ENCODE measurements at regions not wholly inside any gene's neighbourhood (a gene's known extent, or its start where the extent isn't known, plus 50 kb on each side); places are given as distances from the start of the nearest gene placed in this dataset.

DNA sequence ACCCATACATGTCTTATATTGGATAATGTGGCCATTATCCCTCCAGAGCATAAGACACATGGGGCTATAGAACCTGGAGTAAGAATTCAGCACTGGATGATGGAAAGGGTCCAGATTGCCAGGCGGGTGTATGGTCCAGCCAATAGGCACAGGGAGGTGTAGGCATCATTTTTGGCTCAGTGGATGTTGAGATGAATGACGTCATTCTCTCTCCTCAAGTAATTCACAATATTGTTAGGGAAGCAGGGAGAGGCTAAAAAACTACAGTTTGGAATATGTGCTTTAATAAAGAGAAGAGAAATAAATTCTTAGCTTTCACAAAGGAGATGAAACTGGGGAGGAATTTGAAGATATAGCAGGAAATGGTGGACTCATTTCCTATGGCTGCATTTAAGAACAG is 461.1 kb upstream of the GOT2 start:
- DNase-seq (ENCODE audit: low read depth) = no peak
- TF ChIP-seq, protein P1, sequence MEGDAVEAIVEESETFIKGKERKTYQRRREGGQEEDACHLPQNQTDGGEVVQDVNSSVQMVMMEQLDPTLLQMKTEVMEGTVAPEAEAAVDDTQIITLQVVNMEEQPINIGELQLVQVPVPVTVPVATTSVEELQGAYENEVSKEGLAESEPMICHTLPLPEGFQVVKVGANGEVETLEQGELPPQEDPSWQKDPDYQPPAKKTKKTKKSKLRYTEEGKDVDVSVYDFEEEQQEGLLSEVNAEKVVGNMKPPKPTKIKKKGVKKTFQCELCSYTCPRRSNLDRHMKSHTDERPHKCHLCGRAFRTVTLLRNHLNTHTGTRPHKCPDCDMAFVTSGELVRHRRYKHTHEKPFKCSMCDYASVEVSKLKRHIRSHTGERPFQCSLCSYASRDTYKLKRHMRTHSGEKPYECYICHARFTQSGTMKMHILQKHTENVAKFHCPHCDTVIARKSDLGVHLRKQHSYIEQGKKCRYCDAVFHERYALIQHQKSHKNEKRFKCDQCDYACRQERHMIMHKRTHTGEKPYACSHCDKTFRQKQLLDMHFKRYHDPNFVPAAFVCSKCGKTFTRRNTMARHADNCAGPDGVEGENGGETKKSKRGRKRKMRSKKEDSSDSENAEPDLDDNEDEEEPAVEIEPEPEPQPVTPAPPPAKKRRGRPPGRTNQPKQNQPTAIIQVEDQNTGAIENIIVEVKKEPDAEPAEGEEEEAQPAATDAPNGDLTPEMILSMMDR (IDR thresholded peaks at IDR 0.05; ENCODE audit: control insufficient read depth, extremely low read depth, insufficient read depth) = no peak
- no peak overlapping the region for H3K4me3 ChIP-seq (ENCODE audit: low read depth, low read length)

DNA sequence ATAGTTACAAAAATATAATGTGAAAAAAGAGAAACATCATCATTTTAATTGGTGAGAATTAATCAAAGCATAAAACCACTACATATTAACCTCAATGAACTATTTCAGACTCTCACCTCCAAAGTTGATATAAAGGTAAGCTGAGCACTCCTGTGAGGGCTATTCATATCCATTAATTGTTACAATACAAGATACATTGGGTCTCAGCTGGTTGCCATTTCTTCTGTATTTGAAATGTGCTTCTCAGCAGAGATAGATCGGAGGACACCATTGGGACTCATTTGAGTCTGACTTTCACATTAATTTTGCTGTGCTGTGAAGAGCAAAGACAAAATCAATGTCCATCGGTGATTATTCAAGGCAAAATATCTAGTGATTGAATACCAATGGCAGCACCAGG is 459.5 kb upstream of the GOT2 start:
- H3K4me3 ChIP-seq (ENCODE audit: low read depth, low read length) = no peak overlapping the region
- no peak for DNase-seq (ENCODE audit: low read depth)
- TF ChIP-seq, protein P1 (IDR thresholded peaks at IDR 0.05; ENCODE audit: control insufficient read depth, extremely low read depth, insufficient read depth) = no peak

DNA sequence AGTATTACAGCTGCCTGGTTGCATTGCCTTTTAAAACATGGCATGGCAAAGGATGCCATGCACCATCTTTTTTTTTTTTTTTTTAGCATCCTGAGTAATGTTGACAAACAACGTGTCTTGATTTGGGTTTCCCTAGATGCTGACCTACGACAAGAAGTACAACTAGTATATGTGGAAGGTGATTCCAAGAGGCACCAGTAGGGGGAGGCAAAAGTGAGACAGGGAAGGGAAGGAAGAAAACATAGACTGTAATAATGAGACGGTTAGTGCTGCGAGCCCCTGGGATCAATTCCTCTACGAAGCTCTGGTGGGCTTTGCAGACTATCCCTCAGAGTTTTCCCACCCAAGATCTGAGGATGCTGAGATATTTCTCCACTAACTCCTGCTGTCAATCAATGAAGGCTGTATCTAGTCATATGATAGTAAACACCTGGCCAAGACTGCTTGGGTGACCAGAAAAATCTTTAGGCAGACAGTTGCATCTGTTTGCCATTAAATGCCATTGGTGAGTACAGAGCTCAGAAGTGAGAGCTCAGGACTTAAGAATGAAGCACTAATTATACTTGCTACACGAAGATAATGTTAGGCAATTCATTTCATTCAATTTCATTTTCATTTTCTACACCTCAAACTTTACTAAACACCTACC is 458.6 kb upstream of the GOT2 start:
- DNase-seq (ENCODE audit: low read depth) = no peak
- TF ChIP-seq, protein P1 (IDR thresholded peaks at IDR 0.05; ENCODE audit: control insufficient read depth, extremely low read depth, insufficient read depth) = peak; percentile 63
- H3K4me3 ChIP-seq (ENCODE audit: low read depth, low read length) = no peak overlapping the region

DNA sequence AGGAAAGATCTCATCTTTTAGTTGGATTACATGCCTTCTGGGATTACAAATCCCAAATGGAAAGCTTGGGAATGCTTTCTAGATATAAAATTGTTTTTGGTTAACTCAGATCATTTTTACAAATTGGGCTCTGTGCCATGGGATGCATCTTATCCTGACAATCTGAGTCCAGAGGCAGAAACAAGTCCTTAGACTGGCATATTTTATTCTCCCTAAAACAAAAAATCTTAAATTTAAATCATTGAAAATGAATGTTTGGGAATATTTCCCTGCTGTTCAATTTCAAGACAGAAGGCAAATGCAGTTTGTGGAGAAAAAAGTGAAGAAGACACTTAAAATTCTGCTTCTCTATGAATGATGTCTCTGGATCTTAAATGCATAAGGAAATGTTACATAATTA is 456.6 kb upstream of the GOT2 start:
- no peak for DNase-seq (ENCODE audit: low read depth)
- TF ChIP-seq, protein P1 (IDR thresholded peaks at IDR 0.05; ENCODE audit: control insufficient read depth, extremely low read depth, insufficient read depth) = no peak
- no peak overlapping the region for H3K4me3 ChIP-seq (ENCODE audit: low read depth, low read length)

DNA sequence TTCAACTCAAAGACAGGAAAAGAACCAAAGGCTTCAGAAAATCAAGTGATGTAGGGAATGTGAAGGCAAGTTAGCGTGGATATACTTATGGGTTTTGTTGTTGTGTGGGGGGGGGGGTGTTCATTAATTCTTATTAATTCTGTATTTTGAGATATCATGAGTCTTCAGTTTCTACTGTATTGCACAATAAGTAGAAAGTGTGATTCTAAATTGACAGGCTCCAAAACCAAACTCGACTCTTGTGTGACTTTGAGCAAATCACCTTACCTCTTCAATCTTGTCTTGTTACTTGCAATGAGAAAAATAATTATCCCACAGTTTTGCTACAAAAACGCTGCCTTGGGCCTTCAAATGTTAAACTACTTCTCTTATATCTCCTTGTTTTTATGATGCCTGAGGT is 453.9 kb upstream of the GOT2 start:
- TF ChIP-seq, protein P1 (IDR thresholded peaks at IDR 0.05; ENCODE audit: control insufficient read depth, extremely low read depth, insufficient read depth) = no peak
- DNase-seq (ENCODE audit: low read depth) = no peak

DNA sequence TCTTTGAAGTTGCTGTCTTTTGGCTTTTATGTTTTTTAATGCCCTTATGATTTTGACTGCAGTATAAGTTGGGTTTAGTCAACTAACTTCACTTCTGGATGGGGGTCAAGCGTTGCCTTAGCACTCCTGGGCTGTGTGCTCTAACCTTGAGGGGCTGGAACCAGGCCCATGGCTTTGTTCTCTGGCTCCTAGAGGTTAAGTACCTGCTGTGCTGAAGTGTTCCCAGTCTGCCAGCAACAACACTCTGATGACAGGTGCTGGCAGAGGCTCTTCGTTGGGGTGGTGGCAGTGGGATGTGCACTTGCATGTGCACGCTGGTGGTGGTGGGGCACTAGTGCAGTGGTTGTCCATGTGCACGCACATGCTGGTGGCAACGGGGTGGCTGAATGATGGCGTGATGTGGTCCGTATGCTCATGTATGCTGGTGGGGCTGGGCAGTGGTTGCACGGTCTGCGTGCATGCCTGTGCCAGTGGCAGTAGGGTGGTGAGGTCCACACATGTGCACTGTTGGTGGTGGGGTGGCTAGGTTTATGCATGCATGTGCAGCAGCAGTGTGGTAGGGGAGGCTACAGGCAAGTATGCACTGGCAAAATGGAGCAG is 447.8 kb upstream of the GOT2 start:
- TF ChIP-seq, protein P1 (IDR thresholded peaks at IDR 0.05; ENCODE audit: control insufficient read depth, extremely low read depth, insufficient read depth) = no peak
- H3K4me3 ChIP-seq (ENCODE audit: low read depth, low read length) = no peak overlapping the region
- no peak for DNase-seq (ENCODE audit: low read depth)

More for the DNA sequence above, 453.9 kb upstream of the GOT2 start:
- no peak overlapping the region for H3K4me3 ChIP-seq (ENCODE audit: low read depth, low read length)

DNA sequence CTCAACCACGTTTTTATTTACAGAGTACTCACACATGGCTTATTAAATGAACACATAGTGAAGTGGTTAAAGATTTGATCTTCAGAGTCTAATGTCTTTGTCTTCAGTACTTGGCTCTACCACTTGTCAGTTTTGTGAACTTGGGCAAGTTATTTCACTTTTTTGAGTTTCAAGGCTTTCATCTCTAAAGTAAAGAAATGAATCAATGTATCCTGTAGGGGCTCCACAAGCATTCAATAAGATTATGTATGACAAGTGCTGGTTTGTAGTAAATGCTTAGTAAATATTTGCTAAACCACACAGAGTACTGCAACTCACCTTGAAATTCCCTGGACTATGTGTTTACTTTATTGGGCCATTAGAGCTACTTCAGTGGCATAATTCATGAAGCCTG is 446.0 kb upstream of the GOT2 start:
- peak; percentile 44 for DNase-seq (ENCODE audit: low read depth)
- H3K4me3 ChIP-seq (ENCODE audit: low read depth, low read length) = no peak overlapping the region
- TF ChIP-seq, protein P1 (IDR thresholded peaks at IDR 0.05; ENCODE audit: control insufficient read depth, extremely low read depth, insufficient read depth) = no peak

All from LNCaP clone FGC (cell line).